ENCODE measurements at regions not wholly inside any gene's neighbourhood (a gene's known extent, or its start where the extent isn't known, plus 50 kb on each side); places are given as distances from the start of the nearest gene placed in this dataset.
A peak's percentile ranks its signal among the peaks of the same experiment; 100 is the strongest.

GRCh38 chr1:94614996-94615395, 73.4 kb upstream of the F3 start:
- DNase-seq, result no peak

GRCh38 chr1:94614168-94614815, 72.7 kb upstream of the F3 start:
- no peak for DNase-seq

DNA sequence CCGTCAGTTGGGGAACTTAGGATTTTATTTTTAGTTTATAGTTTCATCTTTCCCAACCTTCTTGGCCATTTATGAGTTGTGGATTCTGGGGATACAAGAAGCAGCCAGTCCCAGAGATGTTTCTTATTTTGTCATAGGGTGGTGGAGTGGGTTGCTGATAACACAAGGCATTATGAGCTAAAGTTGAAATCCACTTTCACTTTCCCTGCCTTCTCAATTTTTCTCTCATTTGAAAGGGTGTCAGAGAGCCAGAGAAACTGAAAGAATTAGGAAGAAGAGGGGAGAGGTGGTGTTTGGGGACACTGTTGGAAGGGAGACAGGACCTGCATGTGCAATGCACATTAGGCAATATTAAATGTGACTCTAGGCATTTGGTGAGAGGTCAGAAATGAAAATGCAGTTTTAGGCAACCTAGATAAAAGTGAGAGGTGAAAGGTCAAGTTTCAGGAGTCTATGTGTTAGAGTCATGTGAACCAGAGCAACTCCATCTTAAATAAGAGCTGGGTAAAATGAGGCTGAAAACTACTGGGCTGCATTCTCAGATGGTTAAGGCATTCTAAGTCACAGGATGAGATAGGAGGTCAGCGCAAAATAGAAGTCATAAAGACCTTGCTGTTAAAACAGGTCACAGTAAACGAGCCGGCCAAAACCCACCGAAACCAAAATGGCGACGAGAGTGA, 71.1 kb upstream of the F3 start:
- DNase-seq, result no peak

- no peak for DNase-seq
Observed at GRCh38 chr1:94611681-94612475, 70.3 kb upstream of the F3 start.

DNA sequence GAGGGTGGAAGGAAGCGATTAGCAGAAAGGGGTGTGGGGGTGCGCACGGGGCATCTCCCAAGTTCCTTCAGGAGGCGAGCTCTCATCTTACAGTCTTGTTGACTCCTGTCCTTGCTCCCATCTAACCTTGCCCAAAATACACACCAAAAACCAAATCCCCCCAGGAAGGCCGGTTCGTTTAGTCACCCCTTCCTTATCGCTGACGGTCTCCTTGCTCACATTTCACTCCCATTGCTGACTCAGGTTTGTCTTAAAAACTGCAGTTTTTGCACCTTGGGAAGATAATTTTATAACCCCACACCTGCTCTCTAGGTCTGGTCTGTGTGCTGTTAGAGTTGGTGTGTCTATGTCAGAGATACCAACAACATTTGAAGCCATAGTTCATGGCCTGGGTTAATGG, 68.1 kb upstream of the F3 start:
- DNase-seq, result no peak

- peak; percentile 66 for DNase-seq
Observed at GRCh38 chr1:94608852-94609530, 67.4 kb upstream of the F3 start.

DNA sequence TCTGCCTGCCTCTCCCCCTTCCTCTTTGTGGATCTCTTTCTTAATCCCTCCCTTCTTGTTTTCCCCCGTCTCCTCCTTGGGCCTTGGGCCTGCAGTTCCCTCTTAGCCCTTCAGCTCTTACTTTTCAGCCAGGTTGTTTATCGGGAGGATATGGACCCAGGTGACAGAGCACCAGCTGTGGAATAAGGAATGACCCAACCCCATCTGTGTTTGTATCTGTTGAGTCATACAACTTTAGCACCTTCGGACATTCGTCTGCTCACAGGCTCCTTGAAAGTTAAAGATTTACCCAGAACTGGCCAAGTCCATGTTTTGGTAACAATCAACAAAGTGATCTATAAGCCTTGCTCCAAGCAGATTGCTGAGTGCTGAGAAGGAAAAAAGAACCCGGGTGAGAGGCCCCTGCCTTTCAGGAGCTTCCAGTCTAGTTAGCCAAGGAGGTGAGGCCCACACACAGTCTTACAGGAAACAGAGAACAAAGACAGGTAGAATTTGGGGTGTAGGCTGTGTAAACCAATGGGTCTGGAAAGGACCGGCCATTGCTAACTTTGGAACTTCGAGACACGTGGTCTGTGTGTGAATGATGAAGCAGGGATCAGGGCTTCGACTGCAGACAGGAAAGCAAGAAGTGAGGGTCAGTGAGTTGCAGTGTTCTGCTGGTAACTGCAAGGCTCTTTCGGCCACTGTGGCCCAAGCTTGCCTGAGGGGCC, 66.7 kb upstream of the F3 start:
- peak; percentile 93 for DNase-seq

DNA sequence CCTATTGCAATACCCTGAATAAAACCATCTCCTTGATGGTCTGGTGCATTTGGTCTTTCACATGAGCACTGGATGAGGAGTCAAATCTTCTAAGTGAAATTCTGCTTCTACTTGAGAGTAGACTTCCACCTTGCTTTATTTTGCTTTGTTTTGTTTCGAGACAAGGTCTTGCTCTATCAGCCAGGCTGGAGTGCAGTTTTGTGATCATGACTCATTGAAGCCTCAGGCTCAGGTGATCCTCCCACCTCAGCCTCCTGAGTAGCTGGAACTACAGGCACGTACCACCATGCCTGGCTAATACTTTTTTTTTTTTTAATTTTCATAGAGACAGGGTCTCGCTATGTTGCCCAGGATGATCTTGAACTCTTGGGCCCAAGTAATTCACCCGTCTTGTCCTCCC, 65.8 kb upstream of the F3 start:
- DNase-seq, result peak; percentile 37

DNA sequence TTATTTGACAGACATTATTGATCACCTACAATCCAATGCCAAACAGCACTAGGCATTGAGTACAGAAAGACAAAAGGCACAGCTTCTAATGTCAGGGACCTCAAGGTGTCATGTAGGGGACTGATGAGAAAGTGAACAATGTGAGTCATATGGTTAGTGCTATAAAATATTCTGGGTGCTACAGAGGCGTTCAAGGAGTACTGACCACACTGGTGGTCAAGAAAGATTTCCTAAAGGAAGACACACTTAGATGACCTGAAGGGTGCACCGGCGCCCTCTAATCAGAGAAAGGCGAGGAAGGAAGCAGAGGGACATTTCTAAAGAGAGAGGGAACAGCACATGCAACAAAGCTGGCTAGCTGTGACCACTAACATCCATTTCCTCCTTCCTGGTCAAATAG, 64.9 kb upstream of the F3 start:
- no peak for DNase-seq

DNA sequence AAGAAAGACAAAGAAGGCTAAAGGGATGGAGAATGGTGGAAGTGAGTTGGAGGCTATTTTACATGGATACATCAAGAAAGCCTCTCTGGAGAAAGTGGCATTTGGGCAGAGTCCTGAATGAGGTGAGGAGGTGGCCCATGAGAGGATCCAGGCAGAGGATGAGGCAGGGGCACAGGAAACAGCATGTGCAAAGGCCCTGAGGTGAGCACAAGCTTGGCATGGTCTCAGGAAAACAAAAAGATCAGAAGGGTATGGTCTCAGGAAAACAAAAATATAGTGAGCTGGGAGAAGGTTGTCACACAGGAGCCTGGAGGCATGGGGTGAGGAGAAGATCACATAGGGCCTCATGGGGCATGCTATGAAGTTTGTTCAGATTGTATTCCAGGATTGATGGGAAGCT, 62.1 kb upstream of the F3 start:
- DNase-seq, result no peak

DNA sequence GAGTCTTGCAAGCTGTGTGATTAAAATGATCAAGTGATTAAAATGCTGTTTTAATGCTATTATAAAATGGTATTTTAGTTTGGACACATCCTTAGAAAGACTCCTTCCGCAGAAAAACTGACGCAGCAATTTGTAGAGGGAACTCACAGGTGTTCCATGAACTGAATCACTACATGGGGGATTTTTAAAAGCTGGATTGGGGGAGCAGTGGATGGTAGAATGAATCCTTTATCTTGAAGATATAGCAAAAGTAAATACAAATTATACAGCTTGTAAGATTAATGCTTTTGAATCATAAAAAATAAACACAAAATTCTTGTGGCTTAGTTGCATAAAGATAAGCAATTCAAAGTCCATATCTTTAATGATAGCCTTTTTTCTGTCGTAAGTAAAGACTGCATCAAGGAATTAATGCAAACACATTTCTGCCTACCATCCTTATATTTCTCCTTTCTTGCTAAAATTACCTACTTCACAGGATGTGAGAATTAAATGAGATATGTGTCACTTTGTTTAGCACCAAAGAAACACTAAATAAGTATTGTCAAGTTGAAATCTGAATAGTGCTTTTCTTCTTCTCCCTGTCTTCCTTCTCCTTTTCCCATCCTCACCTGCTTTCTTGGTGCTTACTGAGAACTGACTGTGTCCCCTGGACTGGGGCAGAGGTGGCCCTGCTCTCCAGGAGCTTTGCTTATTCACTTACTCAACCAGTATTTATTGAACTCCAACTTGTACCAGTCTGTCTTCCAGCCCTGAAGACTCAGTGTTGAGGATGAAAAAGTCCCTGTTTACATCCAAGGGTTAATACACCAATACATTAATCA, 61.5 kb upstream of the F3 start:
- no peak for DNase-seq

DNA sequence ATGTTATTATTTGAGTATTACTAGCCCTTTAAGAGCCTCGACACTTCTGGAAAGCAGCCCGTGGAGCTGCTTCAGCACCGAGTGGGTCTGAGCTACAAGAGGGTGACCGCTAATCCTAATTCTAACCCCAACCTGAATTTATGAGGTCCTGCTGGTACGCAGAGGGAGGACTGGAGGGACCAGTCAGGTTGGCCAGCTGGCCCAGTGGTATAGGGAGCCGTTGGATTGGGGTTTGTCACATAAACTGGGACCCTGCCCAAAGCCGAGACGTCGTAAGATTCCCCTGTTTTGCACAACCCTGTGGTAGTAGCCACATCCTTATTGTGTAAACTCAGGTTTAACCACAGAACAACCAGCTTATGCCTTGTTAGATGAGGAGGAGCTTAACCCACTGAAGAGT, 60.8 kb upstream of the F3 start:
- DNase-seq, result no peak

GRCh38 chr1:94600556-94600955, 59.0 kb upstream of the F3 start:
- DNase-seq, result no peak

GRCh38 chr1:94599095-94599813, 57.7 kb upstream of the F3 start:
- DNase-seq, result peak; percentile 25

DNA sequence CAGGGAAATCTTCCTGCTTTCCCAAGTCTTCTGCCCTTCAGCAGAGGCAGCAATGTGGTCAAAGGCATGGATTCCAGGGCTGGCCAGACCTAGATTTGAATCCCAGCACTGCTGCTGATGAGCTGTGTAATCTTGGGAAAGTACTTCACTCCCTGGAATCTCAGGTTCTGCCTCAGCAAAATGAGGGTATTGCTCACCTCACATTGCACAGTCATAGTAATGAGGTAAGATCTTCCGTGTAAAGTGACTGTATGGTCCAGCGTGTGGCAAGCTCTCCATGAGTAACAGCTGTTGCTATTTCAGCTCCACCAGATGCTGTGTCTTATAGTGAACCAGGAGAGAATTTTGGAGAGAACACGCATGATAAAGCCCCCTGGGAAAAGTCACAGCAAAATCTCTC, 56.1 kb upstream of the F3 start:
- DNase-seq, result no peak

- DNase-seq, result no peak
Observed at GRCh38 chr1:94596260-94596659, 54.7 kb upstream of the F3 start.

DNA sequence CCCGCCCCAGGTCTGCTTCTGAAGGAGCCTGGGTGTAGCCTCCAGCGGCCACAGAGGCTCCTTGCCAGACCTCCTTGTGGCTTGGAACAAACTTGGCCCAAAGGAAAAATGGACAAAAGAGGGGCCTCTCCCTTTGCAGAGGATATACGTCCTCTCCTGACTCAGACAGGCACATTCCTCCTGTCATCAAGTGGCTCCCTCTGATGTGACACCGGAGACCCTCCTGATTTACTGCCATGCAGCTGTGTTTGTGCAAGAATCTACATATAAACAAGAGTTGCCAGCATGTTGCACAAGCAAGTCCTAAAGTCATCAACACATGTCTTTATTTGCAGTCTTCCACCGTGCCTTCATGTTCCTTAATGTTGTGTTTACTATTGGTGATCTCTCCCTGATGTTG, 54.1 kb upstream of the F3 start:
- no peak for DNase-seq

DNA sequence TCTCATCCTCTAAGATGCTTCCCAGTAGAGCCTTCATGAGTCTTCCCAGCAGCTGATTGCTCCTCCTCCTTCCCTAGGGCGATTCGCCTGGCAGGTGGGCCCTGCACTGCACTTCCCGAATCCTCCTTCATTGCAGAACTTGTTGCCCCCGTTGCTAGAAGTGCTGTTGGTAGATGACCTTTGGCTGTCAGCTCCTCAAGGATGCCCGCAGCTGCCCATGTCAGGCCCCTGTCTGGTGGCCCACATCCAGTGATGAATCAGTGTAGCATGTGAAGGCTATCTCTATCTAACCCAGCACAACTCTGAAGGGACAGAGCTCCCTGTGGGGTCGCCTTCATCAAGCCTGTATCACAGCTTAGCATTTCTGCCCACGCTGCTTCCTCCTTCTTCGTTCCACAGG, 52.1 kb upstream of the F3 start:
- no peak for DNase-seq

- DNase-seq, result no peak
Observed at GRCh38 chr1:94592571-94592920, 51.0 kb upstream of the F3 start.

DNA sequence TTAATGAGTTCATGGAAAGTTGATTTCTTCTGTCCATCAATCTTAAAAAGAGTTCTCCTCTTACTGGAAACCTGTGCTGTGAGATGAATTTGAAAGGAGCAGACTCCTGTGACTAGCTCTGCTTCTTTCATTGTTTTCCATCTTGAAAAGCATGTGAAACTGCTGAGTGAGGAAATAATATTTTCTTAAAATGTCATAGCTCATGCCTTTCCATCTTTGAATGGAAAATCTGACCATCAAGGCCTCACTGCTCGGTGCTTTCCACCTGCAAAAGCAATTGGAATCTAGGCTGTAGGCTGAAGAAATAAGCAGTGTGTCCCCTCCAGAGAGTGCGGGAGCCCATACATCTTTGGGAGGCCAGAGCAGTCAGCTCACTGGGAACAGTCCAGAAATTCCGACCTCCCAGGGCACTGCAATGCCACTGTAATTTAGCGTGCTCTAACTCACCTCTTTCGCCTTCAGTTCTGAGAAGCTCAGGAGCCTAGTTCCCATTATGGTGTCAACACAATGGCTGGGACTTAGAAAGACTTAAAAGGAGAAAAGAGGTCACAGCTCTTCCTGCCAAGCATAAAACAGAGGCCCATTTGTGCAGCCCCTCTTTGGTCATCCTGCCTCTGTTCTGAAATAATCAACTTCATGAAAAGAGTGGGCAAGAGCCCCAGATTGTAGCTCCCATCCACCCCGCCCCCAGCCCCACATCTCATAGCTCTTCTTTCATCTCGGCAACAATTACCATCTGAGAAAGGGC, 50.4 kb upstream of the F3 start:
- DNase-seq, result no peak

Measured in DMS53 (cell line).